NCI-H748 (cell line): ENCODE measurements at regions not wholly inside any gene's neighbourhood (a gene's known extent, or its start where the extent isn't known, plus 50 kb on each side); places are given as distances from the start of the nearest gene placed in this dataset.

Source experiments
- DNase-seq: peaks from one replicate; lab custom pipeline; 2025; ENCODE audit not compliant: unreplicated experiment; lab: John Stamatoyannopoulos, UW

- DNase-seq, result no peak
Measured at GRCh38 chrX:4181782-4182407, 468.4 kb upstream of the PRKX start.

- no peak for DNase-seq
Measured at GRCh38 chrX:4179031-4179430, 465.6 kb upstream of the PRKX start.

- DNase-seq, result no peak
Measured at GRCh38 chrX:4175221-4175620, 461.8 kb upstream of the PRKX start.

GRCh38 chrX:4173743-4174142, 460.3 kb upstream of the PRKX start:
- no peak for DNase-seq

GRCh38 chrX:4151798-4152197, 438.3 kb upstream of the PRKX start:
- no peak for DNase-seq

DNA sequence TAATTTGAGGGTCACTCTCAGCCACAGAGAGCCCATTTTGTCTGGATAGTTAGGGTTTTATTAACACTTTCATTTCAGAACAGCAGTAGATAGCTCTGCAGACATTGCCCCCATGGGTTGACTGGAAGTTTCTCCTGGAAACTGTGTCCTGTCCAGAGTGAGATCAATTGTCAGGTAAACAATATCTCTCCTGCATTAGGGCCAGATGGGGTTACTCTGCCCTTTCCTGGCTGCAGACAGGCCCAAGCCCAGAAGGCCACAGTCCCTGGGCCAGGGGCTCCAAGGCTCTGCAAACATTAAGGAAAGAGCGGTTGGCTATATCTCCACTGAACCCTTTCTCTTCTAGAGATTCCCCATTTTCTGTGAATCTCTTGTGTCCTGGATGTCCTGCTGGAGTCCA, 436.8 kb upstream of the PRKX start:
- DNase-seq, result no peak

GRCh38 chrX:4129626-4130025, 416.2 kb upstream of the PRKX start:
- DNase-seq, result no peak

GRCh38 chrX:4118666-4119530, 405.4 kb upstream of the PRKX start:
- DNase-seq, result no peak

DNA sequence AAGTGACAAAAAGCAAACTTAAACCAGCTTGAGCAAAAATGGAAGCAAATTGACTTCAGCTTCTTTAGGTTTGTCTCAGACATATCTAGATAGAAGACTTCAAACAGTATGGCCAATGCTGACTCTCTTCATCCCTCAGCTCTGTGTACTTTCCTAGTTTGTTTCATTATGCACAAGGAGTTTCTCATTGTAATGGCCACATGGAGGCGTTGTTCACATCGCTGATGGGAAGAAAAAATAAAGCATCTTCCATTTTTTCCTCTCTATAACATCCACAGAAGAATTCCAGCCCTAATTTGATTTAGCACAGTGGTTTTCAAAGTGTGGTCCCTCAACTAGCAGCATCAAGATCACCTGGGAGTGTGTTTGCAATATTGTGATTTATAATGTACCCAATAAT, 397.5 kb upstream of the PRKX start:
- peak; percentile 40 for DNase-seq

GRCh38 chrX:4094926-4095325, 381.5 kb upstream of the PRKX start:
- peak; percentile 20 for DNase-seq

- DNase-seq, result no peak
Measured at GRCh38 chrX:4091046-4091760, 377.8 kb upstream of the PRKX start.

GRCh38 chrX:4059893-4060292, 346.4 kb upstream of the PRKX start:
- DNase-seq, result no peak

- peak; percentile 68 for DNase-seq
Measured at GRCh38 chrX:4043951-4044350, 330.5 kb upstream of the PRKX start.

DNA sequence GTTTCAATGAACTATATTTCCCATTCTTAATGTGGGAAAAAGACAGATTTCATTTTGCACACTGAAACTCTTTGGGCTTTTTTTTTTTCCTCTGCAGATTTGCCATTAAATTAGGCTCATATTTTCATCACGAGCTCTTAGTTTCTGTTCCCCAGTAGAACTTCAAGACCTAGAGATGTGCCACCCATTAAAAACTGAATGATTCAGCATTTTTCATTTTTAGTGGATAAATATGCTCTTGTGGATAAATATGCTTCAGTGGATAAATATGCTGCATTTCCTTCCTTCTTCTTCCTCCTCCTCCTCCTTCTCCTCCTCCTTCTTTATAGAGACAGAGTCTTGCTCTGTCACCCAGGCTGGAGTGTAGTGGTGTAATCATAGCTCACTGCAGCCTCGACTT, 322.4 kb upstream of the PRKX start:
- no peak for DNase-seq

DNA sequence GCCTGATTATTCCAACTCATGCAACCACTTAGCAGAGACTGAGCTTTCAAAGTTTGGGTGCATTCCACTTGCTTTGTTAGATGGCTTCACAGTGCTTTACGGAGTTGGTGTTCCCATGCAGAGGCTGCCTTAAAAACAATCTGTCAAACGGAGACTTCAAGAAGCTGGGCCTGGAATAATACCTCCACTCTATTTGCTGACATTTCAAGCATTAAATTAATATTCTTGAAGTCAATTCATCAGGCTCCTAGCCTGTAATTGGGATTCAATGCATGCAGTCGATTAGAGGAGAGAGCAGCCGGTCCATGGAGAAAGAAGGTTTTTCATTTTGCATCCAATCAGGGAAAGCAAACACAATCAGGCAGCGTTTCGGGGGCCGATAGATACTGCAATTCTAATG, 314.7 kb upstream of the PRKX start:
- no peak for DNase-seq

GRCh38 chrX:4005281-4005680, 291.8 kb upstream of the PRKX start:
- DNase-seq, result no peak

DNA sequence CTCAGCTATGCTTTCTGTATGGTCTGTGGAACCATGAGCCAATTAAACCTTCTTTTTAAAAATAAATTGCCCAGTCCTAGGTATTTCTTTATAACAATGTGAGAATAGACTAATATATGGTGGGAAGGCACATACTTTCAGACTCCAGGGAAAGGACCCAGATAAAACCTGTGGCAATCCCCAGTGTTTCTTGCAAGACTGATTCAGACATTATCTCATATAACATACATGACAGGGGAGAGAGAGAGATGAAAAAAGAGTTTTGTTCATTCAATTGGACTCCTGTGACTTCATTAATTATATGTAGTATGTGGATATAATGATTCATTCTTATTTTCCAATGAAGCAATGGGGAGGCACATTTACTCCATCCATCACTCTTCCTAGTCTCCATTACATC, 291.4 kb upstream of the PRKX start:
- DNase-seq, result no peak

GRCh38 chrX:3994315-3994714, 280.9 kb upstream of the PRKX start:
- no peak for DNase-seq

DNA sequence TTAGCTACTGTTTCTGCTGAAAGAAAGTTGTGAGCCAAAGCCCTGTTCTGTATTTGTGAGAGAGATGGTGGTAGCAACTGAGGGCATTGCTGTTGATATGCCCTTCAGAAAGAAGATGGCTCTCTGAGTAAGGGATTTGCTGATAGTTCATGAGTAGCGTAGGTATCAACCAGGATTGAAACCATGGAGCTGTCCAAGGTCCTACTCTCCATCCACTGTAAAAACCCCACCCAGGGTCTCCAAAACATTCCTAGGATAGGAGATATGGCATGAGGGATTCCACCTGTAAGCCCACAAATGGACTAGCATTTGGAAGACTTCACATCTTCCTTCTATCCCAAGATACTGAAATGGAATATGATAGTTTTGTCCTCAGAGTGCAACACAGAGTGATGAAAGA, 277.1 kb upstream of the PRKX start:
- DNase-seq, result no peak

DNA sequence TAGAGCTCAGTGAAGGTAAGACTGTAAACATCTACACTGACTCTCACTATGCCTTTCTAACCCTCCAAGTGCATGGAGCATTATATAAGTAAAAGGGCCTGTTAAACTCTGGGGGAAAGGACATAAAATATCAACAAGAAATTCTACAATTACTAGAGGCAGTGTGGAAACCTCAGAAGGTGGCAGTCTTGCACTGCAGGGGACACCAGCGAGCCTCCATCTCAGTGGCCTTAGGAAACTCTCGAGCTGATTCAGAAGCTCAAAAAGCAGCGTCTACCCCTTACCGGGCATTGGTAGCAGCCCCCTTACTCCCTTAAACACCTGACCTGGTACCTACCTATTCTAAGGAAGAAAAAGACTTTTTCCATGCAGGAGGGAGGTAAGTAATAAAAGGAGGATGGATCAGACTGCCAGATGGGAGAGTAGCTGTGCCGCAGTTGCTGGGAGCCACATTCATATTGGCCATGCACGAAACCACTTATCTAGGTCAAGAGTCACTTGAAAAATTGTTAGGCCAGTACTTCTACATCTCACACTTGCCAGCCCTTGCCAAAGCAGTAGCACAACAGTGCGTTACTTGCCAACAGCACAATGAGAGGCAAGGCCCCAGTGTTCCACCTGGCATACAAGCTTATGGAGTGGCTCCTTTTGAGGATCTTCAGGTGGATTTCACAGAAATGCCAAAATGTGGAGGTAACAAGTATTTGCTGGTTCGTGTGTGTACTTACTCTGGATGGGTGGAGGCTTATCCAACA, 258.8 kb upstream of the PRKX start:
- peak; percentile 16 for DNase-seq

- no peak for DNase-seq
Measured at GRCh38 chrX:3968749-3969148, 255.3 kb upstream of the PRKX start.
